ENCODE measurements at regions not wholly inside any gene's neighbourhood (a gene's known extent, or its start where the extent isn't known, plus 50 kb on each side); places are given as distances from the start of the nearest gene placed in this dataset.

DNA sequence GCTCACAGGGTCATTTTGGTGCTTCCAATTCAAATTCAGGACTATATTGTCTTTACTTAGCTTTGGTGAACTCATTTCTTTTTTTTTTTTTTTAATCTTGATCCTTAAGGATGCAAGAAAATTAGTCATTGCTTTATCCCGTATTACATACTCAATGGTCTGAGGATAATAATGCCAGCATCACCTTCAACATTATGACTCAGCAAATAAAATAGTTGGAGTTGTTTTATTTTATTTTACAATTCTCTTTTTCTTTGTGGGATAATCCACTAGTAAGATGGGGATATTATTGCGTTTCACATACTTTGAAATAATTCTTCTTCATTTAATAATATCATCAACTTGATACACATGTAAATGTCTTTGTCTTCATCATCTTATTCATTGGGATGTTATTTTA lies 954.9 kb upstream of the GYPC start:
- Histone ChIP-seq H3K4me2 (ENCODE audit: low read depth, low read length, poor library complexity, severe bottlenecking) (no peak overlapping the region), H3F3A (ENCODE audit: low read depth) (no peaks in the 10 kb centered on the region), H3K27me3 (ENCODE audit: insufficient read depth, low read length, poor library complexity, severe bottlenecking) (no peaks in the 10 kb centered on the region), H3K4me1 (ENCODE audit: insufficient read depth, low read length, poor library complexity, severe bottlenecking) (no peaks in the 10 kb centered on the region), H3K9me2 (replicated peaks; ENCODE audit: low read depth, low read length) (no peaks in the 10 kb centered on the region), H4K20me1 (ENCODE audit: insufficient read depth, low read length, poor library complexity, severe bottlenecking) (no peaks in the 10 kb centered on the region), H3K36me3 (ENCODE audit: insufficient read depth, low read length) (no peaks in the 10 kb centered on the region), H3K9ac (ENCODE audit: low read depth, low read length, poor library complexity, severe bottlenecking) (no peak overlapping the region), H2AFZ (ENCODE audit: low read length) (no peak overlapping the region), H3K9me3 (ENCODE audit: insufficient read depth, low read depth, low read length) (no peaks in the 10 kb centered on the region), H3K4me3 (ENCODE audit: low read length, poor library complexity, severe bottlenecking) (no peak overlapping the region), H3K79me2 (ENCODE audit: insufficient read depth, low read length) (no peaks in the 10 kb centered on the region)
- no peak for TF ChIP-seq CTCF (conservative IDR thresholded peaks at IDR 0.05; ENCODE audit: low read length)

DNA sequence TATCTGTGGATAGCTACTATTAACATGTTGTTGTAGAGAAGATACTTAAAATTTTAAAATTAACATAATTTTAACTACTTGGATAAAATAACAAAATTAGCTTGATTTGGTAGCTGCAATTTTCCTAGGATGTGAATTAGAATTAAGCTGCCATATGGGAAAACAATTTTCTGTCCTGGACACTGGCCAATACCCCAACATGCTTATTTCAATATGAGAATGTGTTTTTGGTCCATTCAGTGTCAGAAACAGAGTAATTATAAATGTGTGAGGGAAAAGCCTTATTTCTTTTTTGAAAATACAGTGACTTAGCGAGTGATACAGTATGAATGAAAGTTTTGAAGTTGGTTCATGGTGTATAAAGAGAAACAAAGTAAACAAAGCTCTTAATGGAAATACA lies 948.3 kb upstream of the GYPC start:
- TF ChIP-seq EZH2phosphoT487 (IDR thresholded peaks at IDR 0.05; ENCODE audit: borderline replicate concordance) (no peak), CTCF (conservative IDR thresholded peaks at IDR 0.05; ENCODE audit: low read length) (no peak)
- Histone ChIP-seq H3K4me2 (ENCODE audit: low read depth, low read length, poor library complexity, severe bottlenecking) (no peak overlapping the region), H3K9me2 (replicated peaks; ENCODE audit: low read depth, low read length) (no peaks in the 10 kb centered on the region), H4K20me1 (ENCODE audit: insufficient read depth, low read length, poor library complexity, severe bottlenecking) (no peaks in the 10 kb centered on the region), H2AFZ (ENCODE audit: low read length) (no peak overlapping the region), H3K4me3 (ENCODE audit: low read length, poor library complexity, severe bottlenecking) (no peak overlapping the region), H3K36me3 (ENCODE audit: insufficient read depth, low read length) (no peaks in the 10 kb centered on the region), H3K9me3 (ENCODE audit: insufficient read depth, low read depth, low read length) (no peaks in the 10 kb centered on the region), H3K9ac (ENCODE audit: low read depth, low read length, poor library complexity, severe bottlenecking) (no peak overlapping the region), H3K4me1 (ENCODE audit: insufficient read depth, low read length, poor library complexity, severe bottlenecking) (no peaks in the 10 kb centered on the region), H3F3A (ENCODE audit: low read depth) (no peaks in the 10 kb centered on the region), H3K79me2 (ENCODE audit: insufficient read depth, low read length) (no peaks in the 10 kb centered on the region), H3K27me3 (ENCODE audit: insufficient read depth, low read length, poor library complexity, severe bottlenecking) (no peaks in the 10 kb centered on the region)

- no peak overlapping the region for H3K4me2 ChIP-seq (ENCODE audit: low read depth, low read length, poor library complexity, severe bottlenecking)
- no peaks in the 10 kb centered on the region for H3F3A ChIP-seq (ENCODE audit: low read depth)
- H3K36me3 ChIP-seq (ENCODE audit: insufficient read depth, low read length): no peaks in the 10 kb centered on the region
- H3K79me2 ChIP-seq (ENCODE audit: insufficient read depth, low read length): no peaks in the 10 kb centered on the region
- no peaks in the 10 kb centered on the region for H3K9me3 ChIP-seq (ENCODE audit: insufficient read depth, low read depth, low read length)
- H4K20me1 ChIP-seq (ENCODE audit: insufficient read depth, low read length, poor library complexity, severe bottlenecking): no peaks in the 10 kb centered on the region
- no peak overlapping the region for H3K4me3 ChIP-seq (ENCODE audit: low read length, poor library complexity, severe bottlenecking)
- TF ChIP-seq EZH2phosphoT487 (IDR thresholded peaks at IDR 0.05; ENCODE audit: borderline replicate concordance): no peak
- TF ChIP-seq CTCF (conservative IDR thresholded peaks at IDR 0.05; ENCODE audit: low read length): no peak
- H3K9ac ChIP-seq (ENCODE audit: low read depth, low read length, poor library complexity, severe bottlenecking): no peak overlapping the region
- H3K4me1 ChIP-seq (ENCODE audit: insufficient read depth, low read length, poor library complexity, severe bottlenecking): no peaks in the 10 kb centered on the region
- H2AFZ ChIP-seq (ENCODE audit: low read length): no peak overlapping the region
- no peaks in the 10 kb centered on the region for H3K27me3 ChIP-seq (ENCODE audit: insufficient read depth, low read length, poor library complexity, severe bottlenecking)
- no peaks in the 10 kb centered on the region for H3K9me2 ChIP-seq (replicated peaks; ENCODE audit: low read depth, low read length)
These were observed 945.4 kb upstream of the GYPC start for GRCh38 chr2:125710561-125710960.

Measured in Loucy (cell line).